Activated CD4-positive, alpha-beta T cell treated with anti-CD3 and anti-CD28 coated beads for 4 hours (primary cell): ENCODE measurements at regions not wholly inside any gene's neighbourhood (a gene's known extent, or its start where the extent isn't known, plus 50 kb on each side); places are given as distances from the start of the nearest gene placed in this dataset.
"Not testable (repeated sequence)": the region's sequence is repeated elsewhere in the genome, so short reads cannot be mapped to it uniquely, and the experiment has no call there.

Experiments
- DNase-seq, 2 donors: peaks; one replicate each; pipeline ENCODE4 v3.0.0-alpha.2; 2020

DNA sequence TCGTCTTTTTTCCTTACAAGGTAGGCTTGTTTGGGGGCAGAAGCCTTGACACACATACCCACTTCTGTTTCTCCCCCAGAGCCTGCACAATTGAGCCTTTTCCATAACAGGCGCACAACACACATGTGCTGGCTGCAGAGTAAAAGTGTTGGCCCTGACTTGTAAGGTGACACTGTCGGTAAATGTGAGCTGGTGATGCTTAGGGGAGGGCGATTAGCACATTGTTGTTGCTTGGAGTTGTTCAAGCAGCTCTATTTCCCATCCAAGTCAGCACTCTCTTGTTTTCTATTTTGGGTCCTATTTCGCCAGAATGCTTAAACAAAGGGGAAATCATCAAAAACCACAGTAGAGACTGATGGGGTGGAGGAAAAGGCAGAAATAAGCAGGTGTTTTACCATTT, 51.9 kb upstream of the PTPRJ start:
- DNase-seq: no peak

DNA sequence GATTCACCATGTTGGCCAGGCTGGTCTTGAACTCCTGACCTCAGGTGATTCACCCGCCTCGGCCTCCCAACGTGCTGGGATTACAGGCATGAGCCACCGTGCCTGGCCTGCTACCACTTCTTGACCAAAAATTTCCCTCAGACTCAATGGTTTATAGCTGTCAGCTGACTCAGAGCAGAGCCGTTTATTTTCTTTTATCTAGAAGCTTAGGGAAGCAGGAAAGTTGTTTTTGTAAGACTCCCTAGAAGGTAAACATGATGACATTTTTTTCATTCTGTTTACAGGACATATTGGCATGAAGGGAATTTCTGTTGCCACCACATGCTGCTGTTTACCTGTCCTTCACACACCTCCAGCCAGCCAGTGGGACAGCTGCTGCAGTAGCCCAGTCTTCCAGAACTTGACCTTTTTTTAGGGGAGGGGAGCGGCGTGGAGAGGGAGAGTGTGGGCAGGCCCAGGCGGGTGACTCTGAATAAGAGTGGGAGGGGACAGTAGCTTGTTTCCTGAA, 56.1 kb upstream of the PTPRJ start:
- no peak for DNase-seq

DNA sequence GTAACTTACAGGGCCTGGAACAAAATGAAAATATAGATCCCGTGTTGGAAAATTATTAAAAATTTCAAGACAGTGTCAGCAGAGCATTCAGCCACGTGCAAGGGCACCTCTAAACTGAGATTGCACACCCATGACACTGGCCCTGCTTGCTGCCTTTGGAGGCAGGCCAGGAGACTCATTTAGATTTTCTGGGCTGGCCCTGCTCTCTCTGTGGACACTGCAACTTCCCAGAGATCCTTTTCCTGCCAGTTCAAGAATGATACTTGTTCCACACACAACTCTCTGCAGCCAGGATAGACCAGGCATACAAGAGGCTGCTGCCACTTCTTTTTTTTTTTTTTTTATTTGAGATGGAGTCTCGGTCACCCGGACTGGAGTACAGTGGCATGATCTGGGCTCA, 56.7 kb upstream of the PTPRJ start:
- DNase-seq: no peak

DNA sequence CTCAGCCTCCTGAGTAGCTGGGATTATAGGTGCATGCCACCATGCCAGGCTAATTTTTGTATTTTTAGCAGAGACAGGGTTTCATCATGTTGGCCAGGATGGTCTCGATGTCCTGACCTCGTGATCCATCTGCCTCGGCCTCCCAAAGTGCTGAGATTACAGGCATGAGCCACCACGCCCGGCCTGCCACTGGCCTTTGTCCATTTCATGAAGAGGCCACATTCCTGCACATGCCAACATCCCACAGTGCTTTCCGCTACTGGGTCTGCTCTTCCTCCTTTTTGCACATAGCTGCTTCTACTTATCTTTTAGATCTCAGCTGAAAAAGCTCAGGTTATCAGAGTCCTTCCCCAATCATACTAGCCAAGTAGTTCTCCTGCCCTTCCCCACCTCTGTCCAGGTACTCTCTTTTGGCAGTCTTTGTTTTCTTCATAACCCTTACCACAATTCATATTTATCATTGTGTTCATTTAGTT, 59.2 kb upstream of the PTPRJ start:
- not testable (repeated sequence) for DNase-seq

DNA sequence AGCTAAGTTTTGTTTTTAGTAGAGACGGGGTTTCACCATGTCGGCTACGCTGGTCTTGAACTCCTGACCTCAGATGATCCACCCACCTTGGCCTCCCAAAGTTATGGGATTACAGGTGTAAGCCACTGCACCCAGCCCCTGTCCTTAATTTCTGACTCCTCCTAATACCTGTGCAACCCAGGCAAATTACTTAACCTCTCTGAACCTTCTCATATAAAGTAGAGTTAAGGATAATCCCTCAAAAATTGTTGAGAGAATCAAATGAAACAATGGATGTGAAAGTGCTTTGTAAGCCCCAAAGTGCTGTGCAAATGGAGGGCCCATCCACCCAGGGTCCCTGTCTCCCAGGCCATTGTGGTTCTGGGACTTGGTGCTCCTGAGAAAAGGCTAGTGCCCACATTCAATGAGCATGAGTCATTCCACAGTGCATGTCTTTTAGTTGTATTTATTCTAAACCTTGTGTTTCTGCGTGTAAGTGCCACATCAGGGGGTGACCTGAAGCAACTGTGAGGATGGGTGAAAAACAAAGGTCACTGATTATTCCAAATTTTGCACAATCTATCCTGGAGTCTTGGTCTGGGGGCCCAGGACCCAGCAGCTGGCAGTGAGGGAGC, 61.4 kb upstream of the PTPRJ start:
- DNase-seq: no peak

DNA sequence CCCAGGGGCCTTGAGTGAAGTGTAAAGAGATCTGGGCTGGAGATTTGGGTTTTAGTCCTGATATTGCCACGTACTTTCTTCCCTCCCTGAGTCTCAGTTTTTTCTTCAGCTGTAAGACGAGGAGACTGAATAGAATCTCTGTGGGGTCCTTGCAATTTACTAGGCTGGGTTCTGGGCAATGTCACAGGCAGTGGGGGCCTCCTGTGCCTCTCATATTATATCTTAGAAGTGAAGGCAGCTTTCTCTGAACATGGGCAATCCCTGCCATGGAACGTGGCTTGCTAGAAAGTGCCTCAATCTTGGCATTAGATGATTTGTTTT, 62.0 kb upstream of the PTPRJ start:
- no peak for DNase-seq

DNA sequence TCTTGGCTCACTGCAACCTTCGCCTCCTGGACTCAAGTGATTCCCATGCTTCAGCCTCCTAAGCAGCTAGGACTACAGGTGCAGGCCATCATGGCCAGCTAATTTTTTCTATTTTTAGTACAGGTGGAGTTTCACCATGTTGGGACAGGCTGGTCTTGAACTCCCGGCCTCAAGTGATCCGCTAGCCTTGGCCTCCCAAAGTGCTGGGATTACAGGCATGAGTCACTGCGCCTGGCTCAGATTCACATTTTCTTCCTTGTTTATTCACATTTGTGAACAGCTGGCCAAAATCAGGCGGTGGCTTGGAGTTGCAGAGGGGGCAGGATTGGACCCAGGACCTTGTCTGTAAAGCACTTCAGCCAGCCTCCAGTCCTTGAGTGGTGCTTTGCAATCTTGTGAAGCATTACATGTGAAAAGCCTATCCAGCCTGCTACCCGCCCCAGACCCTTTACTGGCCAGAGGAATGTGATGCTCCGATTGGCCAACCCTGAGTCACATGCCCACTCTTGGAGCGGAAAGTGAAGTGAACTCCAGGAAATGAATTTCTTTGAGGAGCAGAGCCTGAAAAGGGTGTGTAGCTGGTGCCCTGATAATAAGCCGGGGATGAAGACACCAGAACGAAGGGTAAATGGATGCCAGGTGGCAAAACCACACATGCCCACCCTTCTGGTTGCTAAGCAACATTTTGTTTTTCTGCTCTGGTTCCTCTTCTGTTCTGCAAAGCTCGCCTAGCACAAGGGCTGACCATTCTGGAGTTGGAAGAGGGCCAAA, 62.6 kb upstream of the PTPRJ start:
- no peak for DNase-seq

DNA sequence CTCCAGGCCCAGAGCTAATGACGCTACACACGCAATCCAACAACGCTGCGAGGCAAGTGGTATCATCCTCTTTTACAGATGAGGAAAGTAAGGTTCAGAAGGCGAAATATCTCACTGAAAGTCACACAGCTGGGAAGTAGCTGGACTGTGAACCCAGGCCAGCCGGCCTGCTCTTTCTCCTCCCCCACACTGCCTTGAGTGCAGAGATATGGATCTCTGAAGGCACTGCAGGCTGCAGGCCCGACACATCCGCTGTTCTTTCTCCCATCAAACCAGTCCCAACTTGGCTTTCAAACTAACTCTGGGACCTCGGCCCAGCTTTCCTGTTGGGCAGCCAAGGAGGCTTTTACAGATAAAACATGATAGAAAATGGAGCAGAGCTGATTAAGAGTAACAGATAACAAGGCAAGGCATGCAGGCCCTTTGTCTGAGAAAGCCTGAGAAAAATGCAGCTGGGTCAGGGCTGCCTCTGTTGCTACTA, 64.0 kb upstream of the PTPRJ start:
- no peak for DNase-seq

DNA sequence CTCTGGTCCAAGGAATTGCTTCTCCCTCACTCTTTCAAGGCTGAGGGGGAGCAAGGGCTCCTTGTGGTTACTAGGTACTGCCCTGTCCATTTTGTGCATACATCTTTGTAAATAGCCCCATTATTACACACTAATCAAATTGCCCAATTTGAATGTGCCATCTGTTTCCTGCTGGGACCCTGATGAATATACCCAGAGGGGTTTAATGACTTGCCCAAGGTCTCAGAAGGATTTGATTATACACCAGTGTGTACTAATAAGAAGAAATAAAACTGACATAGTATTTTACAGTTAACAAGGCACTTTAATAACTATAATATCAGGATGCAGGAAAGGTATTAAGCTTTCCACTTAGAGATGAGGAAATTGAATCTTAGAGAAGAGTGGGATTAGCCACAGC, 64.6 kb upstream of the PTPRJ start:
- no peak for DNase-seq

DNA sequence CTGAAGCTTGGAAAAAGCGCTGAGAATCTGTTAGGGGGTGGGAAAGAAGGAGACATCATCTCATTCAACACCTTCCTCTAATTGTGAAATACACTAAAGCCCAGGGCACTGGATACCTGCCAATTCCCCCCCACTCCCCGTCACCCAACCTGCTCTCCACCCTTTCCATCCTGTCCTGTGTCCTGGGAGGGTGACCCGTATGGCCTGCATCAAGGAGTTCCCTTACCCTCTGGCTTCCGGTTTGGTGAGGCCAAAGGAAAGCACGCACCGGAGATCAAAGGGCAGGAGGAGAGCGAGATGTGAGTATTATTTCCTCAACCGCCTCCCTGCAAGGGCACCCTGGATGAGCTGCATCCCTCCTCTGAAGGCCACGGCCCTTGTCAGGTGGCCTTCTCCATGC, 65.0 kb upstream of the PTPRJ start:
- peak in 1 of 2 donors; percentile 9 for DNase-seq

DNA sequence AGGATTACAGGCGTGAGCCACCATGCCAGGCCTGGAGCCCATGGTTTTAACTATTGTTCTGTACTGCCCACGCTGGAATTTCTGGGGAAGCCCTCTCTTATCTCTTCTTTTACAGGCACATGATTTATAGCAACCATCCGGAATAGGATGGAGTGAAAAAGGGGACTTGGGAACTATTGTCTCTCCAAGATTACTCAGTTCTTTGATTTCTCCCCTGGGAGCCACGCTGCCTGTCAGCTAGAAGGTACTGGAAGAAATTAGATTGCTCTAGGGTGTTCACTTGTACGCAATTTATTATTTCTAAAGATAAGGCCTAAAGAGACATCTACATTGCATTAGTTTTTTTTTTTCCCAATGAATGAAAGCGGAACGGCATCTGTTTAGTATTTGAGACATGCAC, 65.6 kb upstream of the PTPRJ start:
- no peak for DNase-seq

DNA sequence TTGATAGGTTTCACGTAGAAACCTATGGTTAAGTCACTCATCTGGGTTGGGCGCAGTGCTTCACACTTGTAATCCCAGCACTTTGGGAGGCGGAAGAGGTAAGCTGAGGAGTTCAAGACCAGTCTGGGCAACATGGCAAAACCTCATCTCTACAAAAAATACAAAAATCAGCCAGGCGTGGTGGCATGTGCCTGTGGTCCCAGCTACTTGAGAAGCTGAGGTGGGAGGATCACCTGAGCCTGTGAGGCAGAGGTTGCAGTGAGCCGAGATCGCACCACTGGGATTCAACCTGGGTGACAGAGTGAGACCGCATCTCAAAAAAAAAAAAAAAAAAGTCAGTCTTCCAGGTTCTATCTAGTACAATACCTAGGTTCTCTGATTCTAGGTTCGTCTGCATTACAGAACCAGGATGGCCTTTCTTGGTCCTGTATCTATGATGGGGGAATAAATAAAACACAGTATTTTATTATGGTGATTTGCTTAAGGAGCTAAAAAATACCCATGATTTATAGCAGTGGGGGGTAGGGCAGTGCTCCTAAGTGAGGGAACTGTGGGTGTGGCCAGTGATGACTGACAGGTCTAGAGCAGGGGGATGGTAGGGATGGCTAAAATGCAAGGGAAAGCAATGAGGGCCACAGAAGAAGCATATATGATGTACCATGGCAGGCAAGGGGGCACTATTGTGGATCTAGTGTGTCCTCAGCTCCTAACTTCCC, 65.5 kb upstream of the NUP160 start:
- DNase-seq: no peak

DNA sequence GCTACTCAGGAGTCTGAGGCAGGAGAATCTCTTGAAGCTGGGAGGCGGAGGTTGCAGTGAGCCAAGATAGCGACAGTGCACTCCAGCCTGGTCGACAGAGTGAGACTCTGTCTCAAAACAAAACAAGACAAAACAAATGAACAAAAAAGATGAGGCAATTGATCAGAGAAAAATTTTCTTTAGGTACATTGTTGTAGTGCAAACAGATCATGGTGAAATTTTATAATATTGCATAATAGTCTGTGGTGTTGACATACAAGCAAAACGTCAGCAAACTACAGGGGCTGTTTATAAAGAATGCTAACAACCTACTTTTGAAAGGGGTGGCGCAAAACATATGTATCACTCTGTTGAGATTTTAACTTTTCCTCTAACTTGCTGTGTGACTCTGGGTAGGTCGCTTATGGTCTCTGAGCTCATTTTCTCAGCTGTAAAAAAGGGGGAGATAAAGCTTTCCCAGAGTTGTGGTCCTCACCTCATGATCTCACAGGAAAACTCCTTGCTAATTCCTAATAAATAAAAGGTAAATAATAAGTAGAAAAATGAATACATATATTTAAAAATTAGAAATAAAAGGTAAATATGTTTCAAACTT, 64.8 kb upstream of the NUP160 start:
- no peak for DNase-seq

DNA sequence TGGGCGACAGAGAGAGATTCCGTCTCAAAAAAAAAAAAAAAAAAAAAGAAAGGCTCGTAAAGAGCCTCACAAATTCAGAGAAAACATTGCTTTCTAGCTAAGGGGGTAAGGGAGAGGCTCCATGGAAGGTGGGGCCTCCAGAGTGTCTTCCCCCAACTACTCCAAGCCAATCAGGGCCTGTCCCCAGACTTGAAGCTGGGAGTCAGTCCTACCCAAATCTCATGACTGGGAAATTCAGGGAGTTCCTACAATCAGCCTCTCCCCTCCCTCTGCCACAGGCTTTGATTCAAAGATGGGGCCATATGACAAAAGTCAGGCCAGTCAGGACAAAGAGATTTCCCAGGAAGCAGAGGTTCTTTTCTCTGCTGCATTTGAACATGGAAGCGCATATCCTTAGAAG, 63.0 kb upstream of the NUP160 start:
- no peak for DNase-seq

DNA sequence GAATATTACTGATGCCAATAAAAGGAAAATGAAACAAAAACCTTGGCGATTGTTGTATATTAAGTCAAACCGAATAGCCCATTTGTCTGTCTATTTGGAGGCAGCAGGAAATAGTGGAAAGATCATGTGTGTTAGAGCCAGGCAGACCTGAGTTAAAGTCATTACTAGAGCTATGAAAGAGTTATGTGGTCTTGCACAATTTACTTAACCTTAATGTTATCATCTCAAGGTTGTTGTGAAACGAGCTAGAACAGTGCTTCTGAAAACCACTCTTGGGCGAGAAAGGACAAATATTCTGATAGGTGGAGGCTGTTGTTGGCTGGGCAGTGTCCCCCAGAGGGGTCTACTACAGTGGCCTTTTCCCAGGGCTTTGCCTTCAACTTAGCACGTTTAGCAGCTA, 60.0 kb upstream of the NUP160 start:
- DNase-seq: no peak

DNA sequence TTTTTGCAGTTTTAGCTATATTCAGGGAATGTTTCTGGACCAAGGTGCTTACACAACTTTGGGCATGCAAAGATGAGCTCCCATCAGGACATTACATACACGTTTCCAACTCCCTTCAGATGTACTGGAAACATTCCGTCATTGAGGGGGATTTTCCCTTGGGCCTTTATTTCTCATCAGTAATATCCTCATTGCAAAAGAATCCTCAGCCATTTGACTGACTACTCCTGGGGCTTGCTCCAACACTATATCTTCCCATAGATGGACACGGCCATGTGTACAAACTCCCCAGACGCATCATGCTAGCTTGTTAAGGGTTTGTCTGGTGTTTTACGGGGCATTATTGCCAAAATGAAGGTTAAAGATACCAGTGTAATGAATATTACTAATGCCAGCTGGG, 59.3 kb upstream of the NUP160 start:
- no peak for DNase-seq

DNA sequence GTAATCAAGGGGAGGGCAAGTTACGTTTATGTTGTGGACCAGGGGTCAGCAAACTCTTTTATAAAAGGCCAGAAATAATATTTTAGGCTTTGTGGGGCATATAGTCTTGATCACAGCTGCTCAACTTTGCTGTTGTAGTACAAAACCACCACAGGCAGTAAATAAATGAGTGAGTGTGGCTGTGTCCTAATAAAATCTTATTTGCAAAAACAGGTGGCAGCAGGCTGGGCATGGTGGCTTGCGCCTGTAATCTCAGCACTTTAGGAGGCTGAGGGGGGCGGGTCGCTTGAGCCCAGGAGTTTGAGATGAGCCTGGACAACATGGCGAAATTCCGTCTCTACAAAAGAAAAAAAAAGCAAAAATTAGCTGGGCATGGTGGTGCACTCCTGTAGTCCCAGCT, 57.9 kb upstream of the NUP160 start:
- no peak for DNase-seq

DNA sequence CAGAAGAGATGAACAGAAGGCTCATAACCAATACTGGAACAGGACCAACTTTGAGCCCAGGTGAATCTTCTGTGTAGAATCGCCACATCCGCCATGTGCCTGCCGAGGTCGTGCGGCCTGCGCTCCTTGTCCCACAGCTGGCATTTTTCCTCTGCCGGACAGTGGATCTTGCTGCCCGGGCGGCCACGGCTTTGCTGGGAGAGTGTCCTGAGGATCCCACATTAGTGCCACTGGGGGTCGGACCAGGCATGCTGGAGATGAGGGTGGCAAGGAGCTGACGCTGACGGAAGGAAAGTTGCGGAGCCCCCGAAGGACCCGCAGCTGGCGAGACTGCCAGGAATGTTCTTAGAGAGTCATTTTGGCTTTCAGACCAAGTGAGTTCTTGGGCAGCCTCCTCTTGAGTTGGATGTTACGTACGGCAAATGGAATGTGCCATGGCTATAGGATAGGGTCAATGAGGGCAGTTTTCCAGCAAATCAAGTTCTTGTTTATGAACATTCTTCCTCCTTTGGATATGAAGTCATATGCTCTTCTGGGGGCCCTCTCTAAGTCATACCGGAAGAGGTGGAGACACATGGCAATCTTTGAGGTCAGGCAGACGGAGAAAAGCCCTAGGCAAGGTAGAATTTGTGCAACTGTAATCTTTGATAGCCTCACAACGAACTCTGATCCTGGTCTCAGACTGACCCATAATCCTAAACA, 57.4 kb upstream of the NUP160 start:
- no peak for DNase-seq

DNA sequence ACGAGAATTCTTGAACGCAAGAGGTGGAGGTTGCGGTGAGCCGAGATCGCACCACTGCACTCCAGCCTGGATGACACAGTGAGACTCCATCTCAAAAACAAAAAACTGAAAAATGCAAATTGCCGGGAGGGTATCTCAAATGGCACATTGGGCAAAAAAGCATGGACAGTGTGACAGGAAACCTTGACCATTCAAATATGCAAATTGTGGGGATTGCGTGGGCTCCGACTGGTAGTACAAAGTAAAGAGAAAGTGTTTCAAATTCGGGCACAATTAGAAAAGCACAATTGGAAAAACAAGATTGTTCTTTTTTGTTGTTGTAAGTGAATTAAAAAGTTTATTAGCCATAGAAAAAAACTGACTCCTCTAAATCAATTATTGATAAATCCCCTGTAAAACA, 56.7 kb upstream of the NUP160 start:
- no peak for DNase-seq

DNA sequence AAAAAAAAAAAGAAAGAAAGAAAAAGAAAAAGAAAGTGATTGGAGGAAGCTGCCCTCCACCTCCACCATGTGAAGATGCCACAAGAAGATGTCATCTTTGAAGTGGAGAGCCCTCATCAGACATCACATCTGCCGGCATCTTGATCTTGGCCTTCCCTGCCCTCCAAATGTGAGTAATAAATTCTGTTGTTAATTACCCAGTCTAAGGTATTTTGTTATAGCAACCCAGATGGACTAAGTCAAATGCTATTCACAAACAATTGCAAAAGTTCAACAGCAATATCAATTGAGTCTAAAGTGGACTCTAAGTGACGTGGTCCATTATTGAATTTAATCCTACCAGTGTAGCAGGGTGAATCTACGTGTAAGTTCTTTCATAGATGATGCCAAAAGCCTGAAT, 55.9 kb upstream of the NUP160 start:
- no peak for DNase-seq

DNA sequence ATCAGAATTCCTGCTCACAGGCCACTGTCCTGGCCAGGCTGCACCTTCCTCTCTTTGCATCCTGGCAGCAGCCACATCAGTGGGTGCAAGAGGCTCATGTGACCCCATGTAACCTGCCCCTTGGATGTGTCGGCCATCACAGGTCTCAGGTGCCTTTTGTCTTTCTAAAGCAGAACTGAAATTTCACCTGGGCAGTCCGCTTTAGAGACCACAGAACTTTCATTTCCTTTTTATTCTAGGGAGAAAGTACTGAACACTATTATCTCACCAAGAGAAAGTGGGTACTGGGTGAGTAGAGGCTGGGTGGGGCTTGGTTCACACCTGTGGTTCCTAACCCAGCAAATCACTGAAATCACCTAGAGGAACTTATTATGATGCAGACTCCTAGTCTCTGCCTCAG, 51.7 kb upstream of the NUP160 start:
- no peak for DNase-seq
